HEK293T (cell line): ENCODE measurements at regions not wholly inside any gene's neighbourhood (a gene's known extent, or its start where the extent isn't known, plus 50 kb on each side); places are given as distances from the start of the nearest gene placed in this dataset.

Source experiments
- BHLHE40 ChIP-seq: fragments of 450-650 bp; IDR thresholded peaks from 2 replicates; pipeline ENCODE4 v1.6.1; 2016; ENCODE audit warnings: mild to moderate bottlenecking, moderate library complexity, borderline replicate concordance
- CTBP1 ChIP-seq: fragments of 450-650 bp; IDR thresholded peaks from 2 replicates; pipeline ENCODE4 v1.6.1; 2016; ENCODE audit warnings: borderline replicate concordance
- FOXA1 ChIP-seq: fragments of 450-650 bp; IDR thresholded peaks from 2 replicates; pipeline ENCODE4 v1.6.1; 2016; ENCODE audit warnings: mild to moderate bottlenecking
- FOXK2 ChIP-seq: fragments of 450-650 bp; IDR thresholded peaks from 2 replicates; pipeline ENCODE4 v1.6.1; 2016; ENCODE audit warnings: mild to moderate bottlenecking
- FOXM1 ChIP-seq: fragments of 450-650 bp; IDR thresholded peaks from 2 replicates; pipeline ENCODE4 v1.6.1; 2017; ENCODE audit warnings: mild to moderate bottlenecking, borderline replicate concordance
- HDGF ChIP-seq: fragments of 450-650 bp; IDR thresholded peaks from 2 replicates; pipeline ENCODE4 v1.6.1; 2017; ENCODE audit warnings: antibody characterized with exemption, borderline replicate concordance
- L3MBTL2 ChIP-seq: fragments of 450-650 bp; conservative IDR thresholded peaks from 2 replicates; pipeline ENCODE4 v1.6.1; 2016; ENCODE audit warnings: mild to moderate bottlenecking
- PKNOX1 ChIP-seq: fragments of 450-650 bp; IDR thresholded peaks from 2 replicates; pipeline ENCODE4 v1.6.1; 2016
- SP1 ChIP-seq: fragments of 450-650 bp; IDR thresholded peaks from 2 replicates; pipeline ENCODE4 v1.6.1; 2017
- SUZ12 ChIP-seq: fragments of 450-650 bp; IDR thresholded peaks from 2 replicates; pipeline ENCODE4 v1.6.1; 2016; ENCODE audit warnings: mild to moderate bottlenecking
- TARDBP ChIP-seq: fragments of 450-650 bp; IDR thresholded peaks from 2 replicates; pipeline ENCODE4 v1.6.1; 2016
- ZNF384 ChIP-seq: fragments of 450-650 bp; IDR thresholded peaks from 2 replicates; pipeline ENCODE4 v1.6.1; 2016

GRCh38 chr12:91774434-91774921 lies 371.2 kb downstream of the BTG1 start:
- no peak for TF ChIP-seq ZNF384
- no peak for TF ChIP-seq HDGF
- no peak for TF ChIP-seq SUZ12
- TF ChIP-seq SP1, result no peak
- TF ChIP-seq FOXM1, result no peak
- TF ChIP-seq BHLHE40, result no peak
- TF ChIP-seq PKNOX1, result no peak
- TF ChIP-seq L3MBTL2, result no peak
- no peak for TF ChIP-seq TARDBP
- TF ChIP-seq FOXK2, result no peak
- no peak for TF ChIP-seq FOXA1
- no peak for TF ChIP-seq CTBP1
